HG03039 (cell line): ENCODE measurements at regions not wholly inside any gene's neighbourhood (a gene's known extent, or its start where the extent isn't known, plus 50 kb on each side); places are given as distances from the start of the nearest gene placed in this dataset.
A peak's percentile ranks its signal among the peaks of the same experiment; 100 is the strongest.

Experiments used
- ATAC-seq: cut with Tn5 transposase; IDR thresholded peaks from one replicate; pipeline ENCODE4 v1.9.1; 2021; ENCODE audit warnings: mild to moderate bottlenecking, moderate library complexity; ENCODE audit not compliant: unreplicated experiment

GRCh38 chr1:234887016-234887900 lies 241.4 kb downstream of the TOMM20 start:
- no peak for ATAC-seq

- no peak for ATAC-seq
These were observed 242.3 kb downstream of the TOMM20 start for GRCh38 chr1:234886081-234886984.

GRCh38 chr1:234885601-234886000 lies 243.0 kb downstream of the TOMM20 start:
- ATAC-seq = no peak

DNA sequence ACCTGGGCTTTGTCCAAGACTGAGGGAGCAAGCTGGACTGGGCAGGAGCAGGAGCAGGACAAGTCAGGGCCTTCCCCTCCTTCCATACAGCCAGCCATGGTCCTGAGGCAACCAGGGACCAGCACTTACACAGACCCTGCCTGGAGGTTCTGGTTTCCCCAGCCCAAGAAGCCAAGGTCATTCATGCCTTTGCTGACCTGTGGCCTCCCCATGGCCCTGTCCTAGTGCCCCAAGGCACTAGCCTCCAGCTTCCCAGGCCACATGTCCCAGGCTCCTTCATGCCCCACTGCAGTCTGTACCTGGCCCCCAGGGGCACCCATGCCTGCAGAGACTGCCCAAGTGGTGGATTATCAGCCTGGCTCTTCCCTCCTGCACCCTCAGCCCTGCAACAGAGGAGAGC lies 243.9 kb downstream of the TOMM20 start:
- ATAC-seq = no peak

- ATAC-seq = no peak
These were observed 244.6 kb downstream of the TOMM20 start for GRCh38 chr1:234884006-234884405.

DNA sequence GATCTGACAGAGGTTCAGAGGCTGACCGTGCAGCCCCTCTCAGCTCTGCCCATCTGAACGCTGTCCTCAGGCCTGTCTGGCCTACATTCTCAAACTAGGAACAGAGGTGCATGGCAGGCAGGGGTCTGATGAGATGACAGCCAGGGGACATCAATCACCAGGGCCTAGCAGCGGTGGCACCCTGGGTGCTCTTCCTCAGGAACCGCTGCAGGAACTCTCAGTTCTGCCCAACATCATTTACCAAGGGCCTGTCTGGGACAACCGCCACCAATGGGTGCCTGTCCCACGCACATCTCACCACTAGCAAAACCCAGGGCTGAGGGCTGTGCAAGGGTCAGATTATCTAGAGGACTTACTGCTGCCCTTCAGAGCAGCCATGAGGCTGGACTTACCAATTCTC lies 245.7 kb downstream of the TOMM20 start:
- no peak for ATAC-seq

DNA sequence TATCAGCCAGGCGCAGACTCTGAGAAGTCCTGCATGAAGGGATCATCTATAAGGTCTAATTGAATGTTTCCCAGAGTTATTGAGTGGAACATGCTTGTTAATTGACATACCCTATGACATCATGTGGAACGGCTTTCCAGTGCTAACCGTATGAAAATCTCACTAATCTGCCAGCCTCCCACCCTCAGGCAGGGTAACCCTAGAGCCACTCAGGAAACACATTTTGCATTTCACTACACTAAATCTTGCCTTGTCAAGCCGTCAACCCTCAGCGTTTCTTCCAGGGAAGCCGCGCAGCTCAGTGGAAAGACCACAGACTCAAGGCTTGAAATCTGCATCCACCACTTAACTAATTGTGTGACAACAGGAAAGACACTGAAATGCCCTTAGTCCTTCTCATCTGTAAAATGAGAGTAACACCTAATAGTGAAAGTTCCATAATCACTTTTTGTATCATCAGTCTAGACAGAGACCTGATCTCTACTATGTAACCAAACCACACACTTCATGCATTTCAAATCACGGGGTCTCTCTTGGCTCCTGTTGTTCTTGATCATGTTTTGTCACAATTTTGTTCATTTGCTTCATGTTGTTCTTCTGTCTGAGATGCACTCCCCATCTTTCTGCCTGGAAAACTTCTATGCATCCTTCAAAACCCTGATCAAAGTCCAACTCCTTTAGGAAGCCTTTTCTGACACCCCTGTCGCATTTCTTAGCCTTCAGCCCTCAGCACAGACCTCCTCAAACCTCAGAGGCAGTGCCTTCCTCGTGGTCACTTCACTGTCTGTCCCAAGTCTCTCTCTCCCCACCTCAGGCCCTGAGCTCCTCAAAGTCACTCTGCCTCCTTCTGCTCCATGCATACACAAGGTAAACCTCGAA lies 246.5 kb downstream of the TOMM20 start:
- peak; percentile 69 for ATAC-seq

GRCh38 chr1:234879147-234880080 lies 249.2 kb downstream of the TOMM20 start:
- no peak for ATAC-seq

- no peak for ATAC-seq
These were observed 250.3 kb downstream of the TOMM20 start for GRCh38 chr1:234878288-234878687.

DNA sequence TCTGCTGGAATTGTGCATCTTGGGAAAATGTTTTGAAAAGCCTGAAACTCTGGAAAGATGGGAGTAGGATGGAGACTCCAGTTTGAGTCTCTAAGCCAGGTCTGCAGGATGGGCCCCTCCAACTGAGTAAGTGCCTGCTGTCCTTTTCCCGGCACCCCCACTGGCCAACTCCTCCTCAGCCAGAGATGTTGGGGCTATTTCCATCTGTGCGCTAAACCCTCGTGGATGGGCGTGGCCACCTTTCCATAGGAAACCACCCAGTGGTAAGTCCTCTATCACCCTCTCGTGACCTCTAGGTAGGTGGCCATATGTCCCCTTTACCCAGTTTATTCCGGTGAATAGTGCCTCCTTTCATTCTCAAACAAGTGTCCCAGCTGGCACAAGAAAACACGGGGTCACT lies 250.9 kb downstream of the TOMM20 start:
- ATAC-seq = no peak

- no peak for ATAC-seq
These were observed 252.4 kb downstream of the TOMM20 start for GRCh38 chr1:234875953-234876855.

- ATAC-seq = no peak
These were observed 253.2 kb downstream of the TOMM20 start for GRCh38 chr1:234875328-234875952.

DNA sequence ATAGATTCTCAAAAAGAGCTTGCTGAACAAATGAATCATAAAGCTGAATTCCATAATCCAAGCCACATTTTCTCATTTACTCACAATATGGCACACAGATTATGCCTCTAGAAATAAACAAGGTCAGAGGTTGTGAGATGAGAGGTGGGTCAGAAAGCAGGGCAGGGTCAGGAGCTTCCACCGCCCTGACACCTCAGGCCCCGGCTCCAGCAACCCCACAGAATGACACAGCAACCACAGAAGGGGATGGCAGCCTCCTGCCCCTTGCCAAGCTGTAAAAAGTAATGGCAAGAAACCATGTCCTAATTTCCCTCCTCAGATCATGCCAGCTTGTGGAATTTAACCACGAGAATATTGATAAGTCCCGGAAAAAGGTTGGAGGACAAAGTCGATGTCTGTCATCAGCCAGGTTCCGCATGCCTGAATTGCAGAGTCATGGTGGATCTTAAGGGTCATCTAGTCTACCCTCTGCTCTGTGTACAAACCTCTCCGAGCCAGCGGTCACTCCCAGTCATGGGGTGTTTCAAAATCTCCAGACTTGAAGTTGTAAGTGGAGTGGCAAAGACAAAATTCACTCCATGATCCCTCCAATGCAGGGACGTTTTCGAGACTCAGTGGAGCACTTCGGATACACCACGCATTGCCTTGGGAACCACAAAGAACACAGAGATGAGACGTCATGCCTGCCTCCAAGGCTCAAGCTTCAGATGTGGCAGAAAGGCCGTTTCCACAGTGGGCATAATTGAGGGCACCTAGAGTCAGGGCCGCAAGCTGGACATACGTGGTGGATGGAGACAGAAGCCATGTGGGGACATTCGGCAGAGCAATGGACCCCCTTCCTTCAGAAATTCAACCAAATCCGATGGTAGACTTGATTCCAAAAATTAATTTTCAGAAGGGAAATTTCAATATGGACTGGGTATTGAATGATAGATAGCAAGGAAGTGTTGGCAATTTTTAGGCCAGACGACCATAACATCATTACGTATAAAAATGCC lies 254.0 kb downstream of the TOMM20 start:
- ATAC-seq = no peak

GRCh38 chr1:234871710-234872271 lies 256.8 kb downstream of the TOMM20 start:
- ATAC-seq = no peak

DNA sequence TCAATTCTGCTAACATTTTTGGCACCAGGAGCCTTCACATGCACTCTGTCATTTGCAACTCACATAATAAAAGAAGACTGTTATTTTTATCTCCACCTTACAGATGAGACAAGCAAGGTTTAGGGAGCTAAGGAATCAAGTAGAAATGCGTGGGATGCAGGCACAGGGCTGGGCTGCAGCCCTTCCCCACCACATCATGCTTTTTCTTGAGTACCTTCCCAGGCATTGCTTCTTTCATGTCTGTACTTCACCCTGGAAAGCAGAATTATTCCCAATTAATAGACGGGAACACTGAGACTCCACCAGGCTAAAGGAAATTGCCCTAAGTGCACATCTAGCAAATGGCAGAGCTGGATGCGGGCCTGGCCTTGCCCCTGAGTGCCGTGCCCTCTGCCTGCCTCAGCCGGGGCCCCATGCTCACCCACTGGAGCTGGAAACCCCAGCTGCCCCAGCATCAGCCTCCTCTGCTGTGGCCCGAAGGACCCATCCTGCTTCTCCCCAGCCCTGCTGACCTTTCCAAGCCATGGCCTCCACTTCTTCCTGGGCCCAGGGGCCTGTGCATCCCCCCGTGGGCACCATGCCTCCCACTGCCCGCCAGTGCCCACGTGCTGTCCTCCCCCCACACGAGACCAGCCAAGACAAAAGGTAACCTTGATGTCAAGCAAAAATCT lies 257.5 kb downstream of the TOMM20 start:
- no peak for ATAC-seq
